Activated B cell treated with CpG ODN at 0.5 μM for 24 hours (primary cell): ENCODE measurements at regions not wholly inside any gene's neighbourhood (a gene's known extent, or its start where the extent isn't known, plus 50 kb on each side); places are given as distances from the start of the nearest gene placed in this dataset.

Experiments
- ATAC-seq: fragments of 200-7000 bp; cut with Tn5 transposase; one replicate; pipeline ENCODE4 v1.10.0; 2021; ENCODE audit warnings: low read depth, mild to moderate bottlenecking, moderate library complexity
- CTCF ChIA-PET: fragments of 350-600 bp; sonication (Branson Sonifier 250); formaldehyde crosslinking; loops from one replicate; lab custom pipeline; 2021; ENCODE audit warnings: antibody characterized with exemption; lab: Charles Lee
- POLR2A ChIA-PET: fragments of 350-600 bp; sonication (Branson Sonifier 250); formaldehyde crosslinking; loops from one replicate; lab custom pipeline; 2021; ENCODE audit warnings: antibody characterized with exemption; lab: Charles Lee
- DNase-seq: peaks from one replicate; pipeline ENCODE4 v3.0.0; 2022
- H3K27ac Mint-ChIP-seq: one replicate; pipeline ENCODE4 v1.8.0; 2020; ENCODE audit warnings: mixed read lengths
- H3K27me3 Mint-ChIP-seq: one replicate; pipeline ENCODE4 v1.8.0; 2021; ENCODE audit warnings: mixed read lengths
- H3K36me3 Mint-ChIP-seq: one replicate; pipeline ENCODE4 v1.8.0; 2021; ENCODE audit warnings: low read depth, mixed read lengths
- H3K4me1 Mint-ChIP-seq: one replicate; pipeline ENCODE4 v1.8.0; 2021; ENCODE audit warnings: mixed read lengths
- H3K4me3 Mint-ChIP-seq: one replicate; pipeline ENCODE4 v1.8.0; 2020; ENCODE audit warnings: mild to moderate bottlenecking, mixed read lengths
- H3K9me3 Mint-ChIP-seq: one replicate; pipeline ENCODE4 v1.8.0; 2020; ENCODE audit warnings: mixed read lengths
- CTCF ChIP-seq: fragments of 200-600 bp; IDR thresholded peaks from one replicate; pipeline ENCODE4 v1.8.0; 2022; ENCODE audit warnings: antibody characterized with exemption, mild to moderate bottlenecking
- intact Hi-C: fragments of 100-400 bp; cut with micrococcal nuclease; formaldehyde crosslinking; loops from one replicate; pipeline ENCODE4 v1.15.1; 2024

- no peaks in the 10 kb centered on the region for H3K36me3 Mint-ChIP-seq
- ATAC-seq (no peak), DNase-seq (no peak)
- no peaks in the 10 kb centered on the region for H3K27me3 Mint-ChIP-seq
- no peak overlapping the region for H3K27ac Mint-ChIP-seq
- no peak for TF ChIP-seq CTCF
- H3K9me3 Mint-ChIP-seq = peaks cover 4% of the 10 kb centered on the region
- POLR2A ChIA-PET = no interaction called here
- H3K4me3 Mint-ChIP-seq = no peak overlapping the region
- intact Hi-C loops = no loop called here
- CTCF ChIA-PET = no interaction called here
- no peaks in the 10 kb centered on the region for H3K4me1 Mint-ChIP-seq
Measured at GRCh38 chr5:85263125-85263524, 878.4 kb upstream of the EDIL3 start.

GRCh38 chr5:85266692-85267091 lies 882.0 kb upstream of the EDIL3 start:
- Mint-ChIP-seq H3K36me3 (no peaks in the 10 kb centered on the region), H3K9me3 (peaks cover 4% of the 10 kb centered on the region), H3K27me3 (no peaks in the 10 kb centered on the region), H3K4me3 (no peak overlapping the region), H3K27ac (no peak overlapping the region), H3K4me1 (no peaks in the 10 kb centered on the region)
- ATAC-seq = no peak
- no peak for DNase-seq
- no peak for TF ChIP-seq CTCF
- ChIA-PET CTCF (no interaction called here), POLR2A (no interaction called here)
- intact Hi-C loops = no loop called here

- H3K36me3 Mint-ChIP-seq = no peaks in the 10 kb centered on the region
- intact Hi-C loops = no loop called here
- no peaks in the 10 kb centered on the region for H3K27me3 Mint-ChIP-seq
- POLR2A ChIA-PET = no interaction called here
- no peak overlapping the region for H3K4me3 Mint-ChIP-seq
- ATAC-seq (no peak), DNase-seq (no peak)
- CTCF ChIA-PET = no interaction called here
- TF ChIP-seq CTCF = no peak
- no peak overlapping the region for H3K27ac Mint-ChIP-seq
- no peaks in the 10 kb centered on the region for H3K4me1 Mint-ChIP-seq
- peaks cover 4% of the 10 kb centered on the region for H3K9me3 Mint-ChIP-seq
Measured at GRCh38 chr5:85268194-85268593, 883.5 kb upstream of the EDIL3 start.

GRCh38 chr5:85278193-85278592 lies 893.5 kb upstream of the EDIL3 start:
- Mint-ChIP-seq H3K9me3 (no peaks in the 10 kb centered on the region), H3K4me1 (no peaks in the 10 kb centered on the region), H3K4me3 (no peak overlapping the region), H3K27me3 (no peaks in the 10 kb centered on the region), H3K27ac (no peak overlapping the region), H3K36me3 (no peaks in the 10 kb centered on the region)
- intact Hi-C loops = no loop called here
- TF ChIP-seq CTCF = no peak
- no peak for ATAC-seq
- ChIA-PET CTCF (no interaction called here), POLR2A (no interaction called here)
- no peak for DNase-seq

GRCh38 chr5:85288914-85289313 lies 904.2 kb upstream of the EDIL3 start:
- Mint-ChIP-seq H3K9me3 (no peaks in the 10 kb centered on the region), H3K4me3 (no peak overlapping the region), H3K4me1 (no peaks in the 10 kb centered on the region), H3K27ac (no peak overlapping the region), H3K36me3 (no peaks in the 10 kb centered on the region), H3K27me3 (no peaks in the 10 kb centered on the region)
- CTCF ChIA-PET = no interaction called here
- TF ChIP-seq CTCF = no peak
- no peak for DNase-seq
- intact Hi-C loops = no loop called here
- POLR2A ChIA-PET = no interaction called here
- no peak for ATAC-seq
